Osteocyte (in vitro differentiated cells): ENCODE measurements at regions not wholly inside any gene's neighbourhood (a gene's known extent, or its start where the extent isn't known, plus 50 kb on each side); places are given as distances from the start of the nearest gene placed in this dataset.

Source experiments
- DNase-seq: peaks from one replicate; pipeline ENCODE4 v3.0.0; 2021; ENCODE audit warnings: mixed read lengths; ENCODE audit not compliant: unreplicated experiment; ENCODE audit errors: extremely low spot score
- H3K27ac Mint-ChIP-seq: one replicate; pipeline ENCODE4 v1.8.0; 2021; ENCODE audit warnings: mild to moderate bottlenecking, mixed read lengths; ENCODE audit not compliant: unreplicated experiment
- H3K27me3 Mint-ChIP-seq: one replicate; pipeline ENCODE4 v1.8.0; 2021; ENCODE audit warnings: mixed read lengths; ENCODE audit not compliant: unreplicated experiment
- H3K36me3 Mint-ChIP-seq: one replicate; pipeline ENCODE4 v1.8.0; 2021; ENCODE audit warnings: mixed read lengths; ENCODE audit not compliant: unreplicated experiment
- H3K4me1 Mint-ChIP-seq: one replicate; pipeline ENCODE4 v1.8.0; 2021; ENCODE audit warnings: mixed read lengths; ENCODE audit not compliant: unreplicated experiment
- H3K4me3 Mint-ChIP-seq: one replicate; pipeline ENCODE4 v1.8.0; 2021; ENCODE audit warnings: mild to moderate bottlenecking, moderate library complexity, mixed read lengths; ENCODE audit not compliant: unreplicated experiment
- H3K9me3 Mint-ChIP-seq: one replicate; pipeline ENCODE4 v1.8.0; 2021; ENCODE audit warnings: mixed read lengths; ENCODE audit not compliant: unreplicated experiment
- TF ChIP-seq, protein P1 (sequence below): fragments of 200-600 bp; sonication (generic); IDR thresholded peaks from 2 replicates; pipeline ENCODE4 v1.5.0; 2021; ENCODE audit warnings: antibody characterized with exemption, mild to moderate bottlenecking, moderate library complexity

DNA sequence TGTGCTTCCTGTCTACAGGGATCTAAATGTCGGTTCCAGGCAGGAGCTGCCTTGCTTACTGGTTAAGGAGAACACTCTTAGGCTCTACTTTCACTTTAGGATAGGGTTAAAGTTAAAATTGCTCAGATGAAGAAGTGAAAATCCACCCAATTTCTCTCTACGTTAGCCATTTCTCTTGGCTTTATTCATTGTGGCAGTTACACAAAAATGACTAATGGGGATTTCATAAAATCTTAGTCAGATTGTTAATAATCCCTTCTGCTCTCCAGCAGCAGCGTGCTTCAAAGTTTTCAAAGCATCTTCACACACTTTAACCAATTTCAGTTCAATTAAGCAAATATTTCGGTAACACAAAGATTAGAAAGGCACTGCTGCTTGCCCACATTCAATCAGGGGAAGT lies 58.4 kb upstream of the RCN1 start:
- no peaks in the 10 kb centered on the region for H3K9me3 Mint-ChIP-seq
- no peaks in the 10 kb centered on the region for H3K4me1 Mint-ChIP-seq
- no peaks in the 10 kb centered on the region for H3K27me3 Mint-ChIP-seq
- H3K27ac Mint-ChIP-seq: no peak overlapping the region
- TF ChIP-seq, protein P1, sequence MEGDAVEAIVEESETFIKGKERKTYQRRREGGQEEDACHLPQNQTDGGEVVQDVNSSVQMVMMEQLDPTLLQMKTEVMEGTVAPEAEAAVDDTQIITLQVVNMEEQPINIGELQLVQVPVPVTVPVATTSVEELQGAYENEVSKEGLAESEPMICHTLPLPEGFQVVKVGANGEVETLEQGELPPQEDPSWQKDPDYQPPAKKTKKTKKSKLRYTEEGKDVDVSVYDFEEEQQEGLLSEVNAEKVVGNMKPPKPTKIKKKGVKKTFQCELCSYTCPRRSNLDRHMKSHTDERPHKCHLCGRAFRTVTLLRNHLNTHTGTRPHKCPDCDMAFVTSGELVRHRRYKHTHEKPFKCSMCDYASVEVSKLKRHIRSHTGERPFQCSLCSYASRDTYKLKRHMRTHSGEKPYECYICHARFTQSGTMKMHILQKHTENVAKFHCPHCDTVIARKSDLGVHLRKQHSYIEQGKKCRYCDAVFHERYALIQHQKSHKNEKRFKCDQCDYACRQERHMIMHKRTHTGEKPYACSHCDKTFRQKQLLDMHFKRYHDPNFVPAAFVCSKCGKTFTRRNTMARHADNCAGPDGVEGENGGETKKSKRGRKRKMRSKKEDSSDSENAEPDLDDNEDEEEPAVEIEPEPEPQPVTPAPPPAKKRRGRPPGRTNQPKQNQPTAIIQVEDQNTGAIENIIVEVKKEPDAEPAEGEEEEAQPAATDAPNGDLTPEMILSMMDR: no peak
- no peak for DNase-seq
- H3K4me3 Mint-ChIP-seq: no peak overlapping the region
- H3K36me3 Mint-ChIP-seq: no peaks in the 10 kb centered on the region

DNA sequence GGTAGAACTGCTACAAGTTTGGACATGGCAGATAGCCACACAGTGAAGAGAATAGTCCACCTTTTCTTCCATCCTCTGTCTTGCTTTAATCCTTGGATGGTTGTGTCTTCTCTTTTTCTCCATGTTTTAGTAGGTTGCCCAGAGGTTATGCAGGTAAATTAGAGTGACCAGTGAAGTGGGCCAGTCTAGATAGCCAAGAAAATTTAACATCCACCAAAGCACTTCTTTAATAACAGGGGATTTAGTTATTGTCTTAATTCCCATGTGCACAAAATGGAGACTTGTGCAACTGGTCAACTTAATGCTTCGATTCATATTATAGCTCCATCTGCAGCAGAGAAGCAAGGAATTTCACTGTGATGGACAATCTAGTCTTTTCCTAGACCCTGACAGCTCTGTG lies 58.8 kb upstream of the RCN1 start:
- no peak overlapping the region for H3K4me3 Mint-ChIP-seq
- H3K9me3 Mint-ChIP-seq: no peaks in the 10 kb centered on the region
- H3K27me3 Mint-ChIP-seq: no peaks in the 10 kb centered on the region
- TF ChIP-seq, protein P1: no peak
- H3K4me1 Mint-ChIP-seq: no peaks in the 10 kb centered on the region
- no peak for DNase-seq
- no peak overlapping the region for H3K27ac Mint-ChIP-seq
- no peaks in the 10 kb centered on the region for H3K36me3 Mint-ChIP-seq

DNA sequence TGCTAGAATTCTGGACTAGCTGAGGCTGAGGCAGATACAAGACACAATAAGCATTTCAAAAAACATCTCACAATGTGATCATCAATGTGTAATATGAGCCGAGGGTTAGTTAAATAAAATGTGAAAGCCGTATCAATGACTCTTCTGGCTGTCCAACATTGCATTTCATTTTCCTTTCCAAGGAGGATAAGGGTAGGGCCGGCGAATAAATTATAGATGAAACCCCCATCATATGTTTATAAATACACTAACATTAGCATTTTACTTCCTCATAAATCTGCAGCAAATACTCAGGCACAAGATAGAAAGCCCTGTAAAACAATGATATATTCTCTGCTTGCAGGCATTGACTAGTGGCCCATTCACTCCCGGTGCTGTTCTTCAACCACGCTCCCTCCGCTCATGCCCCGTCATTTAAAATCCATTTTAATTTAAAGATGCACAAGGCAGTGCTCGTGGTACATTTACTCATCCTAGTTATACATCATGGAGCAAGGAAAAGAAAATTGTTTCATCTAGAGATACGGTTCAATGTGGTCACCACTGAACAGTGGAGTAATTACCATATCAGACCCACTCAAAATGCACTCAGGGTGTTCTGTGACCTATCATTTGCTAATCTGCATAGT lies 59.9 kb upstream of the RCN1 start:
- TF ChIP-seq, protein P1: no peak
- Mint-ChIP-seq H3K4me3 (no peak overlapping the region), H3K9me3 (no peaks in the 10 kb centered on the region), H3K27ac (no peak overlapping the region), H3K36me3 (no peaks in the 10 kb centered on the region), H3K4me1 (no peaks in the 10 kb centered on the region), H3K27me3 (no peaks in the 10 kb centered on the region)
- DNase-seq: no peak

DNA sequence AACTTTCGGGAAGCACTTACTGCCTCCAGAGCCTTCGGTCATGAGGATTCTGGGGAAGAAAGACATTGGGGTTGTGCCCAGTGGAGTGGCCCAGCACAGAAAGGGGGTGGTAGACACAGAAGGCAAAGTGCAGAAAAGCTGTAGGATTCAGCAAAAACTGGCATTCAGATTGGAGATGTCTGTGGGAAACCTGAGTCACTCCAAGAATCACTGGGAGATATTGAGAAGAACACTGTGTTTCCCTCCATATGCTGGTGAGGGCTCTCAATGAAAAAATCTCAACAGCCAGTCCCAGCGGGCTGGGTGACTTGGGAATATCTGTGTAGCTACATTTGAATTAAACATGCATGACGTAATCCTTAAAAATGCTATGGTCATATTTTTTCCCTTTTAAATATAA lies 61.2 kb upstream of the RCN1 start:
- Mint-ChIP-seq H3K27me3 (no peaks in the 10 kb centered on the region), H3K4me1 (no peaks in the 10 kb centered on the region), H3K27ac (no peak overlapping the region)

DNA sequence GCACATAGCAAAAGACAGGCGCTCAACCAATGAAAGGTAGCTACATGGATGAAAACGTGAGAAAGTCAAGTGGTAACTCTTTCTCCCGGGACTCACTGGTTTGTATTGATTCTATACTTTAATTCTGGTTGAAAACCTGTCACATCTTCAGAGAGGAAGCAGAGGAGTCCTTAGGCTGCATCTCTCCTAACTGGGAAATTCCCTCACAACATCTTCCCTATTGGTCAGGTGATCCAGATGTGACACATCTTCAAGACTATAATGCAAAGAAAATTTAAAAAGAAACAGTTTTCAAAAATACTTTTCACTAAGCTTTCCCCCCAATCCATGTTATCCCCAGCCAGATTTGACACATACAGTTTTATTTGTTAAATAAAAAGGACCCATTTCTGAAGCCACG lies 62.7 kb upstream of the RCN1 start:
- Mint-ChIP-seq H3K4me3 (no peak overlapping the region), H3K36me3 (no peaks in the 10 kb centered on the region), H3K9me3 (no peaks in the 10 kb centered on the region), H3K4me1 (no peaks in the 10 kb centered on the region), H3K27ac (no peak overlapping the region), H3K27me3 (no peaks in the 10 kb centered on the region)
- DNase-seq: no peak
- TF ChIP-seq, protein P1: no peak

More for the DNA sequence above, 61.2 kb upstream of the RCN1 start:
- Mint-ChIP-seq H3K9me3 (no peaks in the 10 kb centered on the region), H3K4me3 (no peak overlapping the region), H3K36me3 (no peaks in the 10 kb centered on the region)
- TF ChIP-seq, protein P1: no peak
- no peak for DNase-seq
